LNCaP clone FGC (cell line): ENCODE measurements at regions not wholly inside any gene's neighbourhood (a gene's known extent, or its start where the extent isn't known, plus 50 kb on each side); places are given as distances from the start of the nearest gene placed in this dataset.

Source experiments
- DNase-seq: peaks from one replicate; pipeline ENCODE4 v3.0.0-alpha.2; 2011; ENCODE audit warnings: low read depth
- H3K4me3 ChIP-seq: 2 replicates; pipeline ENCODE4 v1.5.1; 2011; ENCODE audit warnings: mild to moderate bottlenecking, low read depth, low read length, control low read depth
- CTCF ChIP-seq: IDR thresholded peaks from 2 replicates; pipeline ENCODE4 v1.5.1; 2012; ENCODE audit warnings: mild to moderate bottlenecking; ENCODE audit not compliant: control insufficient read depth, insufficient read depth; ENCODE audit errors: extremely low read depth

- no peak overlapping the region for H3K4me3 ChIP-seq
- TF ChIP-seq CTCF: no peak
- no peak for DNase-seq
These were observed 123.7 kb downstream of the TOMM20 start for GRCh38 chr1:235004840-235005391.

- no peak for DNase-seq
- no peak for TF ChIP-seq CTCF
- no peak overlapping the region for H3K4me3 ChIP-seq
These were observed 124.4 kb downstream of the TOMM20 start for GRCh38 chr1:235004276-235004675.

GRCh38 chr1:235002706-235003300 is 125.8 kb downstream of the TOMM20 start:
- no peak for TF ChIP-seq CTCF
- no peak for DNase-seq
- H3K4me3 ChIP-seq: no peak overlapping the region

- no peak for TF ChIP-seq CTCF
- DNase-seq: no peak
- H3K4me3 ChIP-seq: no peak overlapping the region
These were observed 129.1 kb downstream of the TOMM20 start for GRCh38 chr1:234999513-234999940.

GRCh38 chr1:234997896-234998741 is 130.5 kb downstream of the TOMM20 start:
- H3K4me3 ChIP-seq: no peak overlapping the region

More at GRCh38 chr1:234997896-234998741, 130.5 kb downstream of the TOMM20 start:
- no peak for DNase-seq
- no peak for TF ChIP-seq CTCF
